Keratinocyte (primary cell): ENCODE measurements at regions not wholly inside any gene's neighbourhood (a gene's known extent, or its start where the extent isn't known, plus 50 kb on each side); places are given as distances from the start of the nearest gene placed in this dataset.

Experiments
- DNase-seq: peaks from one replicate; pipeline ENCODE4 v3.0.0-alpha.2; 2011; ENCODE audit warnings: low read depth, missing footprints, low spot score
- FAIRE-seq: peaks from 2 replicates; lab custom pipeline; 2011; peaks lifted over from hg19 to GRCh38; lab: Jason Lieb, UNC
- H2AFZ ChIP-seq: 2 replicates; pipeline ENCODE4 v1.6.0; 2012; ENCODE audit warnings: low read length, control low read depth, inconsistent platforms; ENCODE audit not compliant: control insufficient read depth
- H3K27ac ChIP-seq: 2 replicates; pipeline ENCODE4 v1.5.1; 2011; ENCODE audit warnings: low read length; ENCODE audit not compliant: control insufficient read depth, insufficient read depth
- H3K27me3 ChIP-seq: 3 replicates; pipeline ENCODE4 v1.6.0; 2011; ENCODE audit warnings: low read length; ENCODE audit not compliant: control insufficient read depth, insufficient read depth; ENCODE audit errors: extremely low read depth
- H3K36me3 ChIP-seq, 2 experiments: 2 replicates in 1 of 2; 3 replicates in 1 of 2; pipeline ENCODE4 v1.5.1; 2011; ENCODE audit warnings: low read length in 2 of 2, mild to moderate bottlenecking in 1 of 2; ENCODE audit not compliant: control insufficient read depth in 2 of 2, insufficient read depth in 2 of 2; ENCODE audit errors: extremely low read depth in 1 of 2
- H3K4me1 ChIP-seq: 3 replicates; pipeline ENCODE4 v1.5.1; 2011; ENCODE audit warnings: low read length; ENCODE audit not compliant: control insufficient read depth, insufficient read depth; ENCODE audit errors: extremely low read depth
- H3K4me2 ChIP-seq: 3 replicates; pipeline ENCODE4 v1.6.0; 2011; ENCODE audit warnings: low read depth, low read length; ENCODE audit not compliant: control insufficient read depth, insufficient read depth; ENCODE audit errors: extremely low read depth
- H3K4me3 ChIP-seq, 3 experiments: fragments of 200-600 bp in 1 of 3; sonication (generic) in 1 of 3; 2 replicates in 2 of 3; 3 replicates in 1 of 3; pipeline ENCODE4 v1.5.1; 2011 to 2016; ENCODE audit warnings: low read length in 3 of 3, mild to moderate bottlenecking in 3 of 3, control low read depth in 2 of 3, inconsistent platforms in 1 of 3, low read depth in 1 of 3, mixed read lengths in 1 of 3, mixed run types in 1 of 3, moderate library complexity in 1 of 3; ENCODE audit not compliant: control insufficient read depth in 2 of 3, insufficient read depth in 2 of 3; ENCODE audit errors: extremely low read depth in 1 of 3
- H3K79me2 ChIP-seq: 2 replicates; pipeline ENCODE4 v1.6.0; 2012; ENCODE audit warnings: low read length; ENCODE audit not compliant: control insufficient read depth, insufficient read depth
- H3K9ac ChIP-seq: 3 replicates; pipeline ENCODE4 v1.6.0; 2011; ENCODE audit warnings: low read length; ENCODE audit not compliant: control insufficient read depth, insufficient read depth; ENCODE audit errors: extremely low read depth
- H3K9me1 ChIP-seq: 3 replicates; pipeline ENCODE4 v1.6.0; 2011; ENCODE audit warnings: low read length; ENCODE audit not compliant: control insufficient read depth, insufficient read depth; ENCODE audit errors: extremely low read depth
- H3K9me3 ChIP-seq: 2 replicates; pipeline ENCODE4 v1.5.1; 2012; ENCODE audit warnings: low read depth, low read length; ENCODE audit not compliant: control insufficient read depth
- H4K20me1 ChIP-seq: 3 replicates; pipeline ENCODE4 v1.6.0; 2011; ENCODE audit warnings: low read length; ENCODE audit not compliant: control insufficient read depth, insufficient read depth; ENCODE audit errors: extremely low read depth
- CTCF ChIP-seq, 3 experiments: IDR thresholded peaks in 1 of 3; conservative IDR thresholded peaks in 1 of 3; optimal IDR thresholded peaks in 1 of 3; 2 replicates in 2 of 3; 3 replicates in 1 of 3; pipeline versions ENCODE3 to v1.5.1; 2011; ENCODE audit warnings: low read length in 3 of 3, mild to moderate bottlenecking in 3 of 3, moderate library complexity in 2 of 3, control low read depth in 1 of 3, inconsistent platforms in 1 of 3; ENCODE audit not compliant: insufficient read depth in 2 of 3; ENCODE audit errors: extremely low read depth in 1 of 3
- EZH2 ChIP-seq: IDR thresholded peaks from one replicate; pipeline ENCODE4 v1.6.1; 2012; ENCODE audit warnings: inconsistent platforms, mild to moderate bottlenecking, low read length, moderate library complexity
- dilution Hi-C: fragments of 300-500 bp; cut with MboI; formaldehyde crosslinking; loops from one replicate; pipeline ENCODE4 v1.7.0; 2020; ENCODE audit warnings: low sequenced_read_pairs; ENCODE audit not compliant: extremely low pct_ligation_motif_present

GRCh38 chr12:125443341-125443740 is 378.1 kb downstream of the AACS start:
- no peaks in the 10 kb centered on the region for H3K9me3 ChIP-seq
- no peak overlapping the region for H3K4me2 ChIP-seq
- H3K4me1 ChIP-seq: no peaks in the 10 kb centered on the region
- no peak overlapping the region for H3K27ac ChIP-seq
- no peaks in the 10 kb centered on the region for H3K27me3 ChIP-seq
- no peak overlapping the region for H3K4me3 ChIP-seq
- no peak overlapping the region for H3K9ac ChIP-seq
- TF ChIP-seq EZH2 (no peak), CTCF (optimal IDR thresholded peaks at IDR 0.05 in 1 of 3, IDR thresholded peaks at IDR 0.05 in 1 of 3, conservative IDR thresholded peaks at IDR 0.05 in 1 of 3; ENCODE audit: extremely low read depth in 1 of 3, insufficient read depth in 2 of 3, low read length in 3 of 3) (no peak)
- no peak for FAIRE-seq
- H3K36me3 ChIP-seq: no peaks in the 10 kb centered on the region
- H3K9me1 ChIP-seq: no peaks in the 10 kb centered on the region
- DNase-seq: no peak
- H4K20me1 ChIP-seq: no peaks in the 10 kb centered on the region
- no peak overlapping the region for H2AFZ ChIP-seq
- dilution Hi-C loops: no loop called here
- H3K79me2 ChIP-seq: no peaks in the 10 kb centered on the region

GRCh38 chr12:125451408-125451807 is 386.2 kb downstream of the AACS start:
- FAIRE-seq (no peak), DNase-seq (no peak)
- Histone ChIP-seq H3K4me3 (no peak overlapping the region), H3K4me1 (no peaks in the 10 kb centered on the region), H3K9ac (no peak overlapping the region), H3K9me3 (no peaks in the 10 kb centered on the region), H3K36me3 (no peaks in the 10 kb centered on the region), H4K20me1 (no peaks in the 10 kb centered on the region), H3K27ac (no peak overlapping the region), H3K4me2 (no peak overlapping the region), H3K27me3 (no peaks in the 10 kb centered on the region), H2AFZ (no peak overlapping the region), H3K79me2 (no peaks in the 10 kb centered on the region), H3K9me1 (no peaks in the 10 kb centered on the region)
- dilution Hi-C loops: no loop called here
- TF ChIP-seq EZH2 (no peak), CTCF (optimal IDR thresholded peaks at IDR 0.05 in 1 of 3, IDR thresholded peaks at IDR 0.05 in 1 of 3, conservative IDR thresholded peaks at IDR 0.05 in 1 of 3; ENCODE audit: extremely low read depth in 1 of 3, insufficient read depth in 2 of 3, low read length in 3 of 3) (no peak)
